Astrocyte (in vitro differentiated cells and primary cell): ENCODE measurements at regions not wholly inside any gene's neighbourhood (a gene's known extent, or its start where the extent isn't known, plus 50 kb on each side); places are given as distances from the start of the nearest gene placed in this dataset.

Experiments
- DNase-seq: peaks from one replicate; pipeline ENCODE4 v3.0.0-alpha.2; 2010; ENCODE audit warnings: low read depth
- FAIRE-seq: peaks from 2 replicates; lab custom pipeline; 2011; peaks lifted over from hg19 to GRCh38; lab: Jason Lieb, UNC
- H2AFZ ChIP-seq: 2 replicates; pipeline ENCODE4 v1.6.0; 2012; ENCODE audit warnings: low read depth, low read length, inconsistent platforms
- H3K27ac ChIP-seq: 2 replicates; pipeline ENCODE4 v1.5.1; 2011; ENCODE audit warnings: low read depth, low read length, inconsistent platforms
- H3K27me3 ChIP-seq: 2 replicates; pipeline ENCODE4 v1.6.0; 2011; ENCODE audit warnings: low read length, inconsistent platforms; ENCODE audit not compliant: insufficient read depth
- H3K36me3 ChIP-seq: 2 replicates; pipeline ENCODE4 v1.5.1; 2011; ENCODE audit warnings: low read length, inconsistent platforms; ENCODE audit not compliant: insufficient read depth
- H3K4me1 ChIP-seq: 2 replicates; pipeline ENCODE4 v1.5.1; 2011; ENCODE audit warnings: low read length, inconsistent platforms; ENCODE audit not compliant: insufficient read depth
- H3K4me2 ChIP-seq: 2 replicates; pipeline ENCODE4 v1.6.0; 2012; ENCODE audit warnings: low read length, inconsistent platforms
- H3K4me3 ChIP-seq: 2 replicates; pipeline ENCODE4 v1.5.1; 2011; ENCODE audit warnings: low read depth, mild to moderate bottlenecking, low read length, inconsistent platforms; ENCODE audit not compliant: insufficient read depth
- H3K79me2 ChIP-seq: 2 replicates; pipeline ENCODE4 v1.6.0; 2012; ENCODE audit warnings: mild to moderate bottlenecking, low read length, inconsistent platforms; ENCODE audit not compliant: insufficient read depth
- H3K9ac ChIP-seq: 2 replicates; pipeline ENCODE4 v1.6.0; 2012; ENCODE audit warnings: mild to moderate bottlenecking, low read length, inconsistent platforms
- H3K9me3 ChIP-seq: 2 replicates; pipeline ENCODE4 v1.5.1; 2012; ENCODE audit warnings: low read depth, mild to moderate bottlenecking, low read length, inconsistent platforms; ENCODE audit not compliant: insufficient read depth
- H4K20me1 ChIP-seq: 2 replicates; pipeline ENCODE4 v1.6.0; 2012; ENCODE audit warnings: low read length, inconsistent platforms; ENCODE audit not compliant: insufficient read depth
- H3K27ac Mint-ChIP-seq: one replicate; pipeline ENCODE4 v1.8.0; 2021; ENCODE audit warnings: mild to moderate bottlenecking, mixed read lengths; ENCODE audit not compliant: unreplicated experiment
- H3K27me3 Mint-ChIP-seq: one replicate; pipeline ENCODE4 v1.8.0; 2021; ENCODE audit warnings: low read depth, mixed read lengths; ENCODE audit not compliant: unreplicated experiment
- H3K36me3 Mint-ChIP-seq: one replicate; pipeline ENCODE4 v1.8.0; 2021; ENCODE audit warnings: low read depth, mixed read lengths; ENCODE audit not compliant: unreplicated experiment
- H3K4me1 Mint-ChIP-seq: one replicate; pipeline ENCODE4 v1.8.0; 2021; ENCODE audit warnings: low read depth, mixed read lengths; ENCODE audit not compliant: unreplicated experiment
- H3K4me3 Mint-ChIP-seq: one replicate; pipeline ENCODE4 v1.8.0; 2021; ENCODE audit warnings: mild to moderate bottlenecking, moderate library complexity, mixed read lengths; ENCODE audit not compliant: unreplicated experiment
- H3K9me3 Mint-ChIP-seq: one replicate; pipeline ENCODE4 v1.8.0; 2021; ENCODE audit warnings: mild to moderate bottlenecking, mixed read lengths; ENCODE audit not compliant: unreplicated experiment
- EZH2 ChIP-seq: IDR thresholded peaks from 2 replicates; pipeline ENCODE4 v1.6.1; 2012; ENCODE audit warnings: mild to moderate bottlenecking, low read length, inconsistent platforms; ENCODE audit not compliant: insufficient read depth
- TF ChIP-seq, protein P1 (sequence below): IDR thresholded peaks from 2 replicates; pipeline ENCODE4 v1.5.1; 2011; ENCODE audit warnings: low read depth, mild to moderate bottlenecking, inconsistent platforms, low read length, moderate library complexity; ENCODE audit not compliant: insufficient read depth

DNA sequence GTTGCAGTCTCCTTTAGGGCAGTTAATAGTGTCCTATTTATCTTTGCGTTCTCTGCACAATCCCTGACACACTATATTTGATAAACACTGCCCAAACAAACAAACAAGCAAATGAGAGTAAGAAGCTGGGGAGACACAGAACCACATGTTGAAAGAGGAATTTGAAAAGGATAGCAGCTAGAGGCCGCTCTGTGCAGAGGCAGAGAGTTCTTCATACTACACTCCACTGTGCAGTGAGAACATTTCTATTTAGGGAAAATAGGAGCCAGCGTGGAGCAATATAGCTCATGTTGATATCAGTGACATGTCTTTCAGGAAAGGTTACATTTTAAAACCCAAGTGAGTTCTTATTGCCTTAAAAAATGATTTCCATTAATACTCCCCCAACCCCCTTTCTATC, 140.3 kb upstream of the SEL1L start:
- Mint-ChIP-seq H3K4me3 (no peak overlapping the region), H3K9me3 (peaks cover 6% of the 10 kb centered on the region), H3K27ac (no peak overlapping the region), H3K27me3 (peaks cover 7% of the 10 kb centered on the region), H3K4me1 (no peaks in the 10 kb centered on the region), H3K36me3 (no peaks in the 10 kb centered on the region)
- Histone ChIP-seq H3K36me3 (no peaks in the 10 kb centered on the region), H3K9me3 (peaks cover 4% of the 10 kb centered on the region), H3K9ac (no peak overlapping the region), H3K4me2 (no peak overlapping the region), H2AFZ (no peak overlapping the region), H3K4me3 (no peak overlapping the region), H3K79me2 (no peaks in the 10 kb centered on the region), H3K4me1 (no peaks in the 10 kb centered on the region), H3K27me3 (no peaks in the 10 kb centered on the region), H4K20me1 (no peaks in the 10 kb centered on the region), H3K27ac (no peak overlapping the region)
- DNase-seq (no peak), FAIRE-seq (no peak)
- no peak for TF ChIP-seq EZH2
- TF ChIP-seq, protein P1, sequence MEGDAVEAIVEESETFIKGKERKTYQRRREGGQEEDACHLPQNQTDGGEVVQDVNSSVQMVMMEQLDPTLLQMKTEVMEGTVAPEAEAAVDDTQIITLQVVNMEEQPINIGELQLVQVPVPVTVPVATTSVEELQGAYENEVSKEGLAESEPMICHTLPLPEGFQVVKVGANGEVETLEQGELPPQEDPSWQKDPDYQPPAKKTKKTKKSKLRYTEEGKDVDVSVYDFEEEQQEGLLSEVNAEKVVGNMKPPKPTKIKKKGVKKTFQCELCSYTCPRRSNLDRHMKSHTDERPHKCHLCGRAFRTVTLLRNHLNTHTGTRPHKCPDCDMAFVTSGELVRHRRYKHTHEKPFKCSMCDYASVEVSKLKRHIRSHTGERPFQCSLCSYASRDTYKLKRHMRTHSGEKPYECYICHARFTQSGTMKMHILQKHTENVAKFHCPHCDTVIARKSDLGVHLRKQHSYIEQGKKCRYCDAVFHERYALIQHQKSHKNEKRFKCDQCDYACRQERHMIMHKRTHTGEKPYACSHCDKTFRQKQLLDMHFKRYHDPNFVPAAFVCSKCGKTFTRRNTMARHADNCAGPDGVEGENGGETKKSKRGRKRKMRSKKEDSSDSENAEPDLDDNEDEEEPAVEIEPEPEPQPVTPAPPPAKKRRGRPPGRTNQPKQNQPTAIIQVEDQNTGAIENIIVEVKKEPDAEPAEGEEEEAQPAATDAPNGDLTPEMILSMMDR, result no peak

DNA sequence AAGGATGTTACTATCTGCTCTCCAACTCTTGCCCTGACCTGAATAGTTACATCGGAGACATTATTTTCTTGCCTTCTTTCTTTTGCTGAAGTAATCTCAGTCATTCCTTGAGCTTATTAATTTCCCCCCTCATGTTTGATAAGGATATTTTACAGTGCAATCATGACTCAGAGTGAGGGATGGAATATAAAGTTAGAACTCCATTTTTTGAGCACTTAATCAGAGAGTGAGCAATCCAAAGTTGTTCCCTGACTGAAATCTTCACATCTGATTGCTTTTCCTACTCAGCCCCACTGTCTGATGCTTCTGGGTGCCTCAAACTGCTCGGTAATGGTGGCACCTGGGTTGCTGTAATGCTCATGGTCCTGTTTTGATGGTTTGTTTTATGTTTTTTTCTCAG, 142.7 kb upstream of the SEL1L start:
- H2AFZ ChIP-seq, result no peak overlapping the region
- H3K36me3 Mint-ChIP-seq, result no peaks in the 10 kb centered on the region
- no peaks in the 10 kb centered on the region for H3K4me1 ChIP-seq
- H3K9me3 Mint-ChIP-seq, result peaks cover 4% of the 10 kb centered on the region
- DNase-seq, result no peak
- no peak overlapping the region for H3K27ac ChIP-seq
- H4K20me1 ChIP-seq, result no peaks in the 10 kb centered on the region
- no peak overlapping the region for H3K4me2 ChIP-seq
- H3K4me3 Mint-ChIP-seq, result no peak overlapping the region
- peaks cover 9% of the 10 kb centered on the region for H3K27me3 Mint-ChIP-seq
- H3K9ac ChIP-seq, result no peak overlapping the region
- H3K27ac Mint-ChIP-seq, result no peak overlapping the region
- no peaks in the 10 kb centered on the region for H3K36me3 ChIP-seq
- no peak overlapping the region for H3K4me3 ChIP-seq
- TF ChIP-seq, protein P1, result no peak
- TF ChIP-seq EZH2, result no peak
- H3K27me3 ChIP-seq, result no peaks in the 10 kb centered on the region
- FAIRE-seq, result no peak
- no peaks in the 10 kb centered on the region for H3K4me1 Mint-ChIP-seq
- no peaks in the 10 kb centered on the region for H3K79me2 ChIP-seq
- no peaks in the 10 kb centered on the region for H3K9me3 ChIP-seq

DNA sequence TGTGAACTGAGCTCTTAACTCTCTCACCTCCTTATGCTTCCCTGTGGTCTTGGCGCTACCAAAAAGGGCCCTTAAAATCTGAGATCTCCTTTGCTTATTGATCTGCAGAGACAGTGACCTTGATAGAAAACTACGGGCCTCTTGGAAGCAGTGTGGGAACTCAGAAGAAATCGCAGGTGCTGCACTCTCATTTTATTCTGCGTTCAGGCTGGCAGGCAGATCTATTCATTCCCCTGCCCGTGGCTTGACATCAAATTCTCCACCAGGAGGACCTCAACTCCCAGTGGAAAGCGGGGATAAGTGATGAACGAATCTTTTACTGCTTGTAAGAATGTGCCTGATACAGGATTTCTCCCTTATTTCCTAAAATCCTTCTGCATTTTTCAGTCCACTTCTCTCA, 143.2 kb upstream of the SEL1L start:
- TF ChIP-seq, protein P1, result no peak
- no peak for TF ChIP-seq EZH2
- no peaks in the 10 kb centered on the region for H3K79me2 ChIP-seq
- no peak overlapping the region for H3K4me3 ChIP-seq
- DNase-seq, result no peak
- Mint-ChIP-seq H3K4me1 (no peaks in the 10 kb centered on the region), H3K4me3 (no peak overlapping the region), H3K27ac (no peak overlapping the region), H3K27me3 (peaks cover 9% of the 10 kb centered on the region), H3K36me3 (no peaks in the 10 kb centered on the region), H3K9me3 (peaks cover 4% of the 10 kb centered on the region)
- FAIRE-seq, result no peak
- H3K27ac ChIP-seq, result no peak overlapping the region
- no peak overlapping the region for H2AFZ ChIP-seq
- H4K20me1 ChIP-seq, result no peaks in the 10 kb centered on the region
- H3K4me1 ChIP-seq, result no peaks in the 10 kb centered on the region
- no peaks in the 10 kb centered on the region for H3K36me3 ChIP-seq
- H3K4me2 ChIP-seq, result no peak overlapping the region
- H3K27me3 ChIP-seq, result no peaks in the 10 kb centered on the region
- H3K9ac ChIP-seq, result no peak overlapping the region
- no peaks in the 10 kb centered on the region for H3K9me3 ChIP-seq
